ENCODE measurements at regions not wholly inside any gene's neighbourhood (a gene's known extent, or its start where the extent isn't known, plus 50 kb on each side); places are given as distances from the start of the nearest gene placed in this dataset.
A peak's percentile ranks its signal among the peaks of the same experiment; 100 is the strongest.

GRCh38 chr11:19320827-19321226 lies 80.1 kb upstream of the E2F8 start:
- DNase-seq = no peak

- DNase-seq = no peak
These were observed 75.7 kb upstream of the E2F8 start for GRCh38 chr11:19316434-19316833.

GRCh38 chr11:19315511-19315910 lies 74.8 kb upstream of the E2F8 start:
- DNase-seq = no peak

GRCh38 chr11:19313140-19313539 lies 72.4 kb upstream of the E2F8 start:
- no peak for DNase-seq

GRCh38 chr11:19311308-19312030 lies 70.7 kb upstream of the E2F8 start:
- DNase-seq = peak; percentile 32

- DNase-seq = no peak
These were observed 66.8 kb upstream of the E2F8 start for GRCh38 chr11:19307498-19307897.

GRCh38 chr11:19306179-19306944 lies 65.6 kb upstream of the E2F8 start:
- DNase-seq = peak; percentile 2

- no peak for DNase-seq
These were observed 60.6 kb upstream of the E2F8 start for GRCh38 chr11:19301361-19301760.

GRCh38 chr11:19294444-19294843 lies 53.7 kb upstream of the E2F8 start:
- no peak for DNase-seq

GRCh38 chr11:19291064-19291463 lies 50.3 kb upstream of the E2F8 start:
- DNase-seq = no peak

Data from NCI-H748 treated with DMSO at 0.1 percent for 48 hours (cell line).